Gastroesophageal sphincter (tissue), 4 donors: ENCODE measurements at regions not wholly inside any gene's neighbourhood (a gene's known extent, or its start where the extent isn't known, plus 50 kb on each side); places are given as distances from the start of the nearest gene placed in this dataset.

Source experiments
- ATAC-seq: fragments of 150-250 bp; one replicate; pipeline ENCODE4 v1.9.1; 2016; ENCODE audit warnings: mild to moderate bottlenecking, moderate library complexity
- H3K27ac ChIP-seq, 4 donors: fragments of 200-600 bp; sonication (generic) in 3 of 4; 1 replicate in 3 of 4; 2 replicates in 1 of 4; pipeline ENCODE4 v1.5.1; 2016 to 2019
- H3K27me3 ChIP-seq: fragments of 200-600 bp; sonication (generic); one replicate; pipeline ENCODE4 v1.5.1; 2019
- H3K36me3 ChIP-seq, 2 donors: fragments of 200-600 bp; sonication (generic); one replicate each; pipeline ENCODE4 v1.5.1; 2019; ENCODE audit warnings: control low read depth in 1 of 2
- H3K4me1 ChIP-seq, 3 donors: fragments of 200-600 bp; sonication (generic); 1 replicate in 2 of 3; 2 replicates in 1 of 3; pipeline ENCODE4 v1.5.1; 2016 to 2019; ENCODE audit warnings: control low read depth in 2 of 3
- H3K4me3 ChIP-seq, 2 donors: fragments of 200-600 bp; sonication (generic); one replicate each; pipeline ENCODE4 v1.5.1; 2019; ENCODE audit warnings: mild to moderate bottlenecking in 1 of 2, moderate library complexity in 1 of 2
- H3K9me3 ChIP-seq, 3 donors: fragments of 200-600 bp; sonication (generic); one replicate each; pipeline ENCODE4 v1.5.1; 2017 to 2019; ENCODE audit warnings: control low read depth in 2 of 3
- CTCF ChIP-seq, 4 experiments: fragments of 200-600 bp in 2 of 4; fragments of 450-650 bp in 2 of 4; sonication (generic) in 1 of 4; IDR thresholded peaks; one replicate each; pipeline ENCODE4 v1.5.1; 2017 to 2019; ENCODE audit warnings: antibody characterized with exemption in 4 of 4, mild to moderate bottlenecking in 2 of 4, moderate library complexity in 2 of 4
- EP300 ChIP-seq: sonication (generic); formaldehyde crosslinking; IDR thresholded peaks from one replicate; pipeline ENCODE4 v1.6.1; 2017; ENCODE audit warnings: antibody characterized with exemption, mild to moderate bottlenecking
- POLR2A ChIP-seq, 2 donors: fragments of 450-650 bp; IDR thresholded peaks; one replicate each; pipeline ENCODE4 v1.6.1; 2017; ENCODE audit warnings: antibody characterized with exemption in 2 of 2, mild to moderate bottlenecking in 2 of 2, moderate library complexity in 1 of 2
- POLR2AphosphoS5 ChIP-seq: sonication (generic); formaldehyde crosslinking; IDR thresholded peaks from one replicate; pipeline ENCODE4 v1.6.1; 2017; ENCODE audit warnings: antibody characterized with exemption
- WGBS, 2 donors: methylation state at CpG; one replicate each; pipeline ENCODE4 v1.1.5; 2018; ENCODE audit warnings: low coverage in 1 of 2; 5-methylcytosine and 5-hydroxymethylcytosine counted together

GRCh38 chr17:77649717-77650211, 308.7 kb upstream of the TNRC6C start:
- WGBS, 2 donors = 71 to 79% methylated on average over 2 to 7 of the region's 8 CpGs
- TF ChIP-seq POLR2A (IDR thresholded peaks at IDR 0.05) (no peak), POLR2AphosphoS5 (no peak), EP300 (no peak), CTCF (IDR thresholded peaks at IDR 0.05) (no peak)
- peaks cover 0 to 4% (median 0%) of the 10 kb centered on the region in 3 donors for H3K9me3 ChIP-seq
- H3K27me3 ChIP-seq = no peaks in the 10 kb centered on the region
- H3K4me1 ChIP-seq = no peaks in the 10 kb centered on the region
- H3K27ac ChIP-seq = no peak overlapping the region
- H3K36me3 ChIP-seq = no peaks in the 10 kb centered on the region
- no peak for ATAC-seq
- no peak overlapping the region for H3K4me3 ChIP-seq

GRCh38 chr17:77651988-77652387, 306.5 kb upstream of the TNRC6C start:
- peaks cover 5% of the 10 kb centered on the region for H3K27me3 ChIP-seq
- no peaks in the 10 kb centered on the region for H3K4me1 ChIP-seq
- H3K4me3 ChIP-seq = no peak overlapping the region
- no peak for TF ChIP-seq POLR2AphosphoS5
- TF ChIP-seq POLR2A (IDR thresholded peaks at IDR 0.05) = no peak
- TF ChIP-seq EP300 = no peak
- no peak for TF ChIP-seq CTCF (IDR thresholded peaks at IDR 0.05)
- peaks cover 0 to 4% (median 0%) of the 10 kb centered on the region in 3 donors for H3K9me3 ChIP-seq
- no peaks in the 10 kb centered on the region for H3K36me3 ChIP-seq
- no peak overlapping the region for H3K27ac ChIP-seq
- WGBS, 2 donors = 75 to 100% methylated on average over 1 to 4 of the region's 4 CpGs
- ATAC-seq = no peak

- WGBS, 2 donors = 79% methylated on average over 3 of the region's 5 CpGs; no CpG with 5 or more reads in 1 of the 2 donors
- no peaks in the 10 kb centered on the region for H3K36me3 ChIP-seq
- H3K27me3 ChIP-seq = peaks cover 5% of the 10 kb centered on the region
- H3K9me3 ChIP-seq = peaks cover 0 to 14% (median 0%) of the 10 kb centered on the region in 3 donors
- H3K4me3 ChIP-seq = no peak overlapping the region
- TF ChIP-seq EP300 (no peak), CTCF (IDR thresholded peaks at IDR 0.05) (no peak), POLR2A (IDR thresholded peaks at IDR 0.05) (no peak), POLR2AphosphoS5 (no peak)
- H3K27ac ChIP-seq = no peak overlapping the region
- no peaks in the 10 kb centered on the region for H3K4me1 ChIP-seq
- ATAC-seq = no peak
These were observed 304.2 kb upstream of the TNRC6C start for GRCh38 chr17:77654296-77654695.

- Histone ChIP-seq H3K4me1 (no peaks in the 10 kb centered on the region), H3K27me3 (peaks cover 5% of the 10 kb centered on the region), H3K4me3 (no peak overlapping the region), H3K27ac (no peak overlapping the region), H3K36me3 (no peaks in the 10 kb centered on the region), H3K9me3 (peaks cover 0 to 14% (median 0%) of the 10 kb centered on the region in 3 donors)
- no peak for TF ChIP-seq CTCF (IDR thresholded peaks at IDR 0.05)
- TF ChIP-seq POLR2A (IDR thresholded peaks at IDR 0.05) = no peak
- no peak for TF ChIP-seq POLR2AphosphoS5
- TF ChIP-seq EP300 = no peak
- ATAC-seq = no peak
- 46 to 57% methylated on average over 6 to 11 of the region's 13 CpGs for WGBS, 2 donors
These were observed 303.7 kb upstream of the TNRC6C start for GRCh38 chr17:77654850-77655249.

GRCh38 chr17:77656054-77656453, 302.4 kb upstream of the TNRC6C start:
- peaks cover 5% of the 10 kb centered on the region for H3K27me3 ChIP-seq
- ATAC-seq = no peak
- TF ChIP-seq EP300 (no peak), POLR2AphosphoS5 (no peak)
- H3K9me3 ChIP-seq = peaks cover 0 to 14% (median 0%) of the 10 kb centered on the region in 3 donors
- no peak overlapping the region for H3K4me3 ChIP-seq
- WGBS, 2 donors = no CpG with 5 or more reads among the region's 9 CpGs
- no peak overlapping the region for H3K27ac ChIP-seq
- H3K4me1 ChIP-seq = no peaks in the 10 kb centered on the region
- no peaks in the 10 kb centered on the region for H3K36me3 ChIP-seq
